H1 (cell line): ENCODE measurements at regions not wholly inside any gene's neighbourhood (a gene's known extent, or its start where the extent isn't known, plus 50 kb on each side); places are given as distances from the start of the nearest gene placed in this dataset.

Experiments used
- MAX ChIP-seq: IDR thresholded peaks from 2 replicates; pipeline ENCODE4 v1.6.1; 2012; ENCODE audit warnings: inconsistent platforms
- PHF8 ChIP-seq: fragments of 200-600 bp; sonication (generic); conservative IDR thresholded peaks from 2 replicates; pipeline ENCODE4 v1.7.1; 2012; ENCODE audit warnings: low read depth, mild to moderate bottlenecking, inconsistent platforms, low read length, moderate library complexity
- RXRA ChIP-seq: IDR thresholded peaks from 2 replicates; pipeline ENCODE4 v1.6.1; 2011; ENCODE audit warnings: low read depth, mild to moderate bottlenecking, low read length, moderate library complexity; ENCODE audit not compliant: insufficient read depth
- SP4 ChIP-seq: IDR thresholded peaks from 2 replicates; pipeline ENCODE4 v1.6.1; 2012; ENCODE audit warnings: low read length, inconsistent platforms

DNA sequence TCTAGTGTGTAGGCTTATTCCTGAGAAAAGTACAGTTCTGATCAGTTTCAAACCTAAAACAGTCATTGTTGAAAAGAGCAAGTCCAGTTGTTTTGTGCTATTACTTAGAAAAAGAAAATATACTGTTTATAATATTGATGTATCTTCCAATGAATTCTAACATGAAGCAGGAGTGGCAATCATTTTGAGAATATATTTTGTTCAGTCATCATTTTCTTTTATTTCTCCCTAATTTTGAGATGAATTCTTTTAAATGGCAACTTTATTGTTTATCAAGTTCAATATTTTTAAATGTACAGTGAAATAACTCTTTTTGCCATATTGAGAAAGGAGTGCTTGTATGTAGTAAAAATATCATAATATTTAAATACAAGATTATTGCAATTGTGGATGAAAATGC is 862.2 kb upstream of the MDGA2 start (continued):
- TF ChIP-seq PHF8 (no peak), RXRA (no peak), MAX (no peak), SP4 (no peak)
